HUES48 (cell line): ENCODE measurements at regions not wholly inside any gene's neighbourhood (a gene's known extent, or its start where the extent isn't known, plus 50 kb on each side); places are given as distances from the start of the nearest gene placed in this dataset.

ENCODE experiments used
- H3K27ac ChIP-seq: one replicate; pipeline ENCODE4 v1.7.0; 2013; ENCODE audit warnings: low read depth, low read length, inconsistent platforms
- H3K27me3 ChIP-seq: 2 replicates; pipeline ENCODE4 v1.6.1; 2013; ENCODE audit warnings: mild to moderate bottlenecking, low read length; ENCODE audit not compliant: control insufficient read depth, insufficient read depth
- H3K36me3 ChIP-seq: 2 replicates; pipeline ENCODE4 v1.6.1; 2013; ENCODE audit warnings: low read length; ENCODE audit not compliant: control insufficient read depth, insufficient read depth
- H3K4me1 ChIP-seq: 2 replicates; pipeline ENCODE4 v1.6.1; 2013; ENCODE audit warnings: mild to moderate bottlenecking, low read length; ENCODE audit not compliant: control insufficient read depth, insufficient read depth
- H3K4me3 ChIP-seq: 2 replicates; pipeline ENCODE4 v1.5.1; 2013; ENCODE audit warnings: mild to moderate bottlenecking, low read depth, low read length
- H3K9ac ChIP-seq: 2 replicates; pipeline ENCODE4 v1.6.1; 2013; ENCODE audit warnings: mild to moderate bottlenecking, low read depth, low read length, moderate library complexity
- H3K9me3 ChIP-seq: 2 replicates; pipeline ENCODE4 v1.6.1; 2013; ENCODE audit warnings: low read length; ENCODE audit not compliant: control insufficient read depth, insufficient read depth

DNA sequence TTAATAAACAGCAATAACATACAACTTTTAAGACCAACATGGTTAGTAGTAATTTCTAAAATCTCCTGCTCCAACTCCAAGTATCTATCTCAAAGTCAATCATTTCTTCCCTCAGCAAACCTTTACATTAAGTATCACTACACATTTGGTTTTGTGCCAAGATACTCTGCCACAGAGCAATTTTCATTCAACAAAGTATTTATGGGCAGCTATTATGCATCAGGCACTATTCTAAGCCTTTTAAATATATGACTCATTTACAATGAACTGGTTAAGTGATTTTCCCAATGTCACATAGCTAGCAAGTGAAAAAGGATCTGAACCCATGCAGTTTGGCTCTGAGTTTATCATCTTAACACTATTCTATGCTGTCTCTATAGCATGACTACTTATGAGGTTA, 264.3 kb downstream of the NOL4 start:
- H3K27me3 ChIP-seq, result no peaks in the 10 kb centered on the region
- H3K36me3 ChIP-seq, result no peaks in the 10 kb centered on the region
- no peaks in the 10 kb centered on the region for H3K9me3 ChIP-seq
- no peaks in the 10 kb centered on the region for H3K4me1 ChIP-seq
- no peak overlapping the region for H3K4me3 ChIP-seq
- H3K9ac ChIP-seq, result no peak overlapping the region
- no peak overlapping the region for H3K27ac ChIP-seq

DNA sequence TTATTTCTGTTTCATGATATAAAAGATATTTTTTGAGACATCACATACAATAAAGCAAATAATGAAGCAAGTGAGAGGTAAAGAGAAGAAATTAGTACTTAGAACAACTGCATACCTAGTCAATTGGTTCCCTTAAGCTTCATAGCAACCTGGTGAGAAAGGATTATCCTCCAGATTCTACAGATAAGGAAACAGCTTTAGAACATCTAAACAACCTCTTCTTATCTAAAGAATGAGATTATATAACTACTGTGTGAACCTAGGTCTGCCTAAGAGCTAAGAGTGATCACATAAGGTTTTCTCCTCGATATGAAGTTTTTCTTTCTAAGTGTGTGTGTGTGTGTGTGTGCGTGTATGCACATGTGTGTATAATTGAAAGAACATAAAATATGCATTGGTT, 265.1 kb downstream of the NOL4 start:
- H3K9ac ChIP-seq, result no peak overlapping the region
- H3K27me3 ChIP-seq, result no peaks in the 10 kb centered on the region
- H3K4me3 ChIP-seq, result no peak overlapping the region
- no peaks in the 10 kb centered on the region for H3K36me3 ChIP-seq
- no peak overlapping the region for H3K27ac ChIP-seq
- H3K4me1 ChIP-seq, result no peaks in the 10 kb centered on the region
- H3K9me3 ChIP-seq, result no peaks in the 10 kb centered on the region

DNA sequence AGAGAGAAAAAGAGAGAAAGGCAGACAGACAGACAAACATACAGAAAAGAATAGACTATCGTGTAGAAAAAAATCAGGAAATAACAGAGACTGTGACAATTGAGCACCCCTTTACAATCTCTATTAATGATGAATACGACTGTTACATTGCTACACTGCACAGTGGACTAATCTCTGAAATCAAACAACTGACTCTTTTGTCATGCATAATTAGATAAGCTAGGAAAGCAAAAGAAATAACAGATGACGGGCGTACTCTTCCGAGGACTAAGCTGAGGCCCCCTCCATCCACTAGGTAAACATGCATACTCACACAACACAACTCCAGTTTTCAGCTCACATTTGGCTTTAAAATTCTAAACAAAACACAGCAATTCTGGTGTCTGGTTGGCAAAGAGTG, 267.0 kb downstream of the NOL4 start:
- H3K9me3 ChIP-seq, result no peaks in the 10 kb centered on the region
- H3K9ac ChIP-seq, result no peak overlapping the region
- no peak overlapping the region for H3K27ac ChIP-seq
- no peaks in the 10 kb centered on the region for H3K36me3 ChIP-seq
- H3K27me3 ChIP-seq, result no peaks in the 10 kb centered on the region
- no peak overlapping the region for H3K4me3 ChIP-seq
- H3K4me1 ChIP-seq, result no peaks in the 10 kb centered on the region

DNA sequence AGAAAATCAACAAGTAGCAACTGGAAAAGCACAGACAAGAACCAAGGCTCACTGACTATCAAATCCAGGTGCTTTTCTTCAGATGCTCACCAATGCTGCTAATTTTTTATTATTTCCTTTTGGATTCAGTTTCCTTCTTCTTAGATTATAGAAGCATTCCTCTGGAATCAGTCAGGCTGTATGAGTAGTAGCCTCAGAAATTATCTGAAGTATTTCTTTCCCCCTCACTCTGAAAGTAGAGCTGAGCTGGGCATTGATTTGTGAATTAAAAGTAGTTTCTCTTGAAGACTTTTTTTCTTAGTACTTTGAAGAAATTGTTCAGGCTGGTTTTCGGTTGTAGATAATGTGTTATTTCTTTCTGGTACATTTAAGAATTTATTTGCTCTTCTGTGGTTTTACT, 273.7 kb downstream of the NOL4 start:
- Histone ChIP-seq H3K4me3 (no peak overlapping the region), H3K27me3 (no peaks in the 10 kb centered on the region), H3K27ac (no peak overlapping the region), H3K4me1 (no peaks in the 10 kb centered on the region), H3K9ac (no peak overlapping the region), H3K9me3 (no peaks in the 10 kb centered on the region), H3K36me3 (no peaks in the 10 kb centered on the region)

DNA sequence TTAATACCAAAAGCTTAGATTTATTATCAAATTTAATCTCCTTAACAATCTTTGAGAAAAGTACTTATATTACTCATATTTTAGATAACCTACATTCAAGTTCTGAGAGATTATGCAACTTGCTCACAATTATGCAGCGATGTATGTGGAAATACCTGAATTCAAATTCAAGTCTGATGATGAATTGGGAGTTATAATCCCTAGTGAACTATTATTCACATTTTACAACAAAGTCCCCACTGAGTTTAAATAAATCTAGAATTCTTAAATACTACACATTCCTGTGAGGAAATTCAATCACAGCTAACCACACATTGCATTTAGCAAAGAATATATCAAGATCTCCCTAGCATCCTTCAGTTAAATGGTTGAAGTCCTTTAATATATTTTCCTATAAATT, 278.4 kb downstream of the NOL4 start:
- H3K4me1 ChIP-seq, result no peaks in the 10 kb centered on the region
- no peak overlapping the region for H3K27ac ChIP-seq
- no peak overlapping the region for H3K9ac ChIP-seq
- no peaks in the 10 kb centered on the region for H3K27me3 ChIP-seq
- H3K36me3 ChIP-seq, result no peaks in the 10 kb centered on the region
- H3K9me3 ChIP-seq, result no peaks in the 10 kb centered on the region
- no peak overlapping the region for H3K4me3 ChIP-seq

DNA sequence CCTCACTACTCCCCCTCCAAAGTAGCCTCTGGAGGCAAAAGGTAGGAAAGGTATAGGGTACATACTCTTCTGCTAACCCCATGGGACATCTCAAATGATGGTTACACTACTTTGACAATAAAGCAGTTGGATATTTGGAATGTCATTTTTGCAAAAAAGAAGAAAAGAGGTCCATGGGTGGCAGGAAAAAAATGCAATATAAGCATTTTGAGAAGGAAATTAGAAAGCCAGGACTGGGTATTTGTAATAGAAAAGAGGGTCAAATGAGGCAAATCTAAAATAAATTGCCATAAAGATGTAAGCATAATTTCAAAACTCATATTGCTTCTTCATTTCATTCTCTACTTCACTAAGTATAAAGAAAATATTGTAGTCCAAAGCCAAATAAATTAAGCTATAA, 280.2 kb downstream of the NOL4 start:
- Histone ChIP-seq H3K36me3 (no peaks in the 10 kb centered on the region), H3K27ac (no peak overlapping the region), H3K9ac (no peak overlapping the region), H3K9me3 (no peaks in the 10 kb centered on the region), H3K4me3 (no peak overlapping the region), H3K4me1 (no peaks in the 10 kb centered on the region), H3K27me3 (no peaks in the 10 kb centered on the region)

DNA sequence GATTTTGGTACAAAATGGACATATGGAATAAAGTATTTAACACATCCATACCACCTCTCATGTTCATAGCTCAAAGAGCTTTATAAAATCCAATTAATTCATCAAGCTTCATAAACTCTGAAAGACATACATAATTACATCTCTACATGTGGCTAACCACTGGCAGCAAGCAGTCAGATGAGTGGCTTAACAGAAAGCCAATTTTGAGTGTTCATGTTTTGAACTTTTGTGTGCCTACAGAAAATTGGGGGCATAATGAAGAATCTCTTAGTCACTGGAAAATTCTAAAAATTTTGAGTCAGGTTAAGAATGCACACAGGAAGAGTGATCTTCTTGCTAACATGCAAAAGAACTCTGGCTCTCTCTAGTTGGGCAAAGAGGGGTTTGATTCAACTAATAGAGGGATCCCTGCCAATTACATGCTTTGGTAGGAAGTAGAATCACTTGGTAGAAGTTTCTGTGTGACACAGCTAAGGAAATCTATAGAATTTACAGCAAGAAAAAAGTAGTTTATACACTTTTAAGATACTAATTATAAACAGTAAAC, 287.4 kb downstream of the NOL4 start:
- Histone ChIP-seq H3K9ac (no peak overlapping the region), H3K27ac (no peak overlapping the region), H3K27me3 (no peaks in the 10 kb centered on the region), H3K4me3 (no peak overlapping the region), H3K9me3 (no peaks in the 10 kb centered on the region), H3K4me1 (no peaks in the 10 kb centered on the region), H3K36me3 (no peaks in the 10 kb centered on the region)

DNA sequence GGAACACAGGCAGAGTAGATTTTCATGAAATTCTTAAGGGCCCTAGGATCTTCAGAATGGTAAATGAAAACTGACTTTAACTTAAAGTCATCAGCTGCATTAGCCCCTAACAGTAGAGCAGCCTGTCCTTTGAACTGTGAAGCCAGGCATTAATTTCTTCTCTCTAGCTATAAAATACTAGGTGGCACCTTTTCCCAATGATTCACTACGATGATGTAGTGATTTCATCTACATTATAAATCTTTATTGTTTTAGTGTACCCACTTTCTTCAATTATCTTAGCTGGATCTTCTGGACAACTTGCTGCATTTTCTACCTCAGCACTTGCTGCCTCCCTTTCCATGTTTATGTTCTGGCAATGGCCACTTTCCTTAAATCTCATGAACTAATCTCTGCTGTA, 290.5 kb downstream of the NOL4 start:
- Histone ChIP-seq H3K4me3 (no peak overlapping the region), H3K9ac (no peak overlapping the region), H3K27ac (no peak overlapping the region), H3K9me3 (no peaks in the 10 kb centered on the region), H3K27me3 (no peaks in the 10 kb centered on the region), H3K4me1 (no peaks in the 10 kb centered on the region), H3K36me3 (no peaks in the 10 kb centered on the region)

DNA sequence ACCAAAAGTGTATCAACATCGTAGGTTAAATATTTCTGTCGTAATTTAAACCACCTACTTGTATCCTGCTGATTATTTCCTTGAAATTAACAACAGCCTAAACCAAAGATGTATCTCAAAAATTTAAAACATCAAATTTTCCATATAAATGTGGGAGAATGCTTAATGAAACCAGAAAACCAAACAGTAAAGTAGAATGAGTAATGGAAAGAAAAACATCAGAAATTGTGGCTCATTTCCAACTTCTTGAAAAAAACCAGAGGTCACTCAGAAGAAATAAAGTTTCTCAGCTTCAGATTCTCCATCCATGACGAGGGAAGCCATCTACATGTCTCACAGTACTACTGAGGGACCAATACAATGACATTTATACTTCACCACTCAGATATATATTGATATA, 296.5 kb downstream of the NOL4 start:
- H3K36me3 ChIP-seq, result no peaks in the 10 kb centered on the region
- no peaks in the 10 kb centered on the region for H3K9me3 ChIP-seq

DNA sequence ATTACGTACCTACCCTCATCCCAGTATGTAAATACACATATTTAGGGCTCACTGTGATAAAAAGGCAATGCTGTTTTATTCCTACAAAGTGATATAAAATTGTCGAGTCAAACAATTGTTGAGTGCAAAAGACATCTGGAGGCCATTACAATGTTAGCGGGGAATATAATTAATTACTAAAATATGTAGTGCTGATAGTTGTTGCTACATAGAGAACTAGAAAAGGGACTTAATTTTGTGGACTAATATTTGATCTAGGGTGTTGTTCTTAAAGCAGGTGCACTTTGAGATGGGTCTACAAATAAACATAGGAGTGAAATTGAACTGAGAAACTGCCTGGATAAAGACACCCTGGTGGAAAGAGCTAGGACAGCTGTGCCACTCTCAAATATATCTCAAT, 300.1 kb downstream of the NOL4 start:
- H3K9ac ChIP-seq, result no peak overlapping the region
- H3K27ac ChIP-seq, result no peak overlapping the region
- no peaks in the 10 kb centered on the region for H3K27me3 ChIP-seq
- H3K4me1 ChIP-seq, result no peaks in the 10 kb centered on the region
- H3K36me3 ChIP-seq, result no peaks in the 10 kb centered on the region
- H3K4me3 ChIP-seq, result no peak overlapping the region
- no peaks in the 10 kb centered on the region for H3K9me3 ChIP-seq

More for the DNA sequence above, 296.5 kb downstream of the NOL4 start:
- Histone ChIP-seq H3K27me3 (no peaks in the 10 kb centered on the region), H3K9ac (no peak overlapping the region), H3K4me1 (no peaks in the 10 kb centered on the region), H3K27ac (no peak overlapping the region), H3K4me3 (no peak overlapping the region)

DNA sequence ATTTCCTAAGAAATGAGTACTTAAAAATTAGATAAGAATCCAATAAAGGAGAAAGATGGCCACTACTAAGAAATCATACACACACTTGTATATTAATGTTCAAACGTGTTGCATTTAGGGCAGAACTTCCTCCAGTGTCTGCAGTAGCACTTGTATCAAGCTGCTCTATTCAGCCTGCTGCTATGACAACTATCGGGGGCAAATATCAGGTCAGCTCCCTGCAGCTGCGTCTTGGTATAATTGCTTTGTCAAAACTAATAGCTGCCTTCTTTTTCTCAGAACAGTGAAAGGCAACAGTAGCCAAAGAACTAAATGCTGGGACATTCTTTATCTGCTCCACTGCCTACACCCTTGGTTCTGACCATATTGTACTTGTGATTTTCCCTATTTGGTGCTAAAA, 300.7 kb downstream of the NOL4 start:
- Histone ChIP-seq H3K4me1 (no peaks in the 10 kb centered on the region), H3K36me3 (no peaks in the 10 kb centered on the region), H3K9ac (no peak overlapping the region), H3K27me3 (no peaks in the 10 kb centered on the region), H3K4me3 (no peak overlapping the region), H3K9me3 (no peaks in the 10 kb centered on the region), H3K27ac (no peak overlapping the region)

DNA sequence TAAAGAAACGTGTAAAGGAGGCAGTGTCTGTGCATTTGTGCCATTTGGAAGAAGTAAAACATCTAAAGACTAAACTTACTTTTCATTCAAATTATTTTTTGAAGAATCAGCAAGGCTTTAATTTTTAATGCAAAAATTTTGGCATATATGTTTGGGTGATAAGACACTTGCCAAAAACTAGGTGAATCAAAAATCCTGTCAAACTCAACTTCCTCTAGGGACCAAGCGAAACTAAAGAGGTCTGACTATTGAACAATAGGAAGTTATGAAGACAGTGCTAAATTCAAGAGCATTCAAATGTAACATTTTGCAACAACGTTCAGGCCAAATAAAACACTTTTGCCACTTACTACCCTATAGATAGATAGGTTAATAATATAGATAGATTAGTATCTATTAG, 306.1 kb downstream of the NOL4 start:
- Histone ChIP-seq H3K9me3 (no peaks in the 10 kb centered on the region), H3K4me1 (no peaks in the 10 kb centered on the region), H3K36me3 (no peaks in the 10 kb centered on the region), H3K9ac (no peak overlapping the region), H3K4me3 (no peak overlapping the region), H3K27me3 (no peaks in the 10 kb centered on the region), H3K27ac (no peak overlapping the region)
